Retina (tissue), 1 donor: ENCODE measurements at regions not wholly inside any gene's neighbourhood (a gene's known extent, or its start where the extent isn't known, plus 50 kb on each side); places are given as distances from the start of the nearest gene placed in this dataset.
A peak's percentile ranks its signal among the peaks of the same experiment; 100 is the strongest.
"Not testable (repeated sequence)": the region's sequence is repeated elsewhere in the genome, so short reads cannot be mapped to it uniquely, and the experiment has no call there.

Experiments
- DNase-seq: peaks from one replicate; pipeline ENCODE4 v3.0.0-alpha.2; 2016

DNA sequence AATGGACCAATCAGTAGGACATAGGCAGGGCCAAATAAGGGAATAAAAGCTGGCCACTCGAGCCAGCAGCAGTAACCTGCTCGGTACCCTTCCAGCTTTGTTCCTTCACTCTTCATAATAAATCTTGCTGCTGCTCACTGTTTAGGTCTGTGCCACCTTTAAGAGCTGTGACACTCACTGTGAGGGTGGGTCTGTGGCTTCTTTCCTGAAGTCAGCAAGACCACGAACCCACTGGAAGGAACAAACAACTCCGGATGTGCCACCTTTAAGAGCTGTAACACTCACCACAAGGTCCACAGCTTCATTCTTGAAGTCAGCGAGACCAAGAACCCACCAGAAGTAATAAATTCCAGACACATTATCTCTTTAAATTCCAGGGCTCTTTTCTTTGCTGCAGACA, 1922.3 kb upstream of the PCDH20 start:
- no peak for DNase-seq

- no peak for DNase-seq
Measured at GRCh38 chr13:63337041-63337440, 1921.4 kb upstream of the PCDH20 start.

DNA sequence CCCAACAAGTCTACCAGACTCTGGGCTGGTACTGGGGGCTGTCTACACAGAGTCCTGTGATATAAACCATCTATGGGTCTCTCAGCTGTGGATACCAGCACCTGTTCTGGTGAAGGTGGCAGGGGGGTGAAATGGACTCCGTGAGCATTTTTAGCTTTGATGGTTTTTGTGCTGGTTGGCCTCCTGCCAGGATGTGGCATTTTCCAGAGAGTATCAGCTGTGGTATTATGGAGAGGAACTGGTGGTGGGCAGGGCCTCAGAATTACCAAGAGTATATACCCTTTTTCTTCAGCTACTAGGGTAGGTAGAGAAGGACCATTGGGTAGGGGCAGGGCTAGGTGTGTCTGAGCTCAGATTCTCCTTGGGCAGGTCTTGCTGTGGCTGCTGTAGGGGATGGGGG, 1920.9 kb upstream of the PCDH20 start:
- no peak for DNase-seq

GRCh38 chr13:63327584-63327983, 1911.9 kb upstream of the PCDH20 start:
- DNase-seq, result no peak

DNA sequence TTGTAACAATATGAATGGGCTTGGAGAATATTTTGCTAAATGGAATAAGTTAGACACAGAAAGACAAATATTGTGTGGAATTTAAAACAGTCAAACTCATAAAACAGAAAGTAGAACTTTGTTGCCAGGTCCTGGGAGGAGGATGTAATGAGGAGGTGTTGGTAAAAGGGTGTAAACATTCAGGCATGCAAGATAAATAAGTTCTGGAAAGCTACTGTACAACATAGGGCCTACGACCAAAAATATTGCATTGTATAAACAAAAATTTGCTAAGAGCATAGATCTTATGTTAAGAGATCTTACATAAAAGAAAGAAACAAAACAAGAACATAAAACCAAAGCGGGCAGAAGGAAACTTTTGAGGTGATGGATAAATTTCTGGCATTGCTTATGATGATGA, 1907.8 kb upstream of the PCDH20 start:
- DNase-seq, result no peak

DNA sequence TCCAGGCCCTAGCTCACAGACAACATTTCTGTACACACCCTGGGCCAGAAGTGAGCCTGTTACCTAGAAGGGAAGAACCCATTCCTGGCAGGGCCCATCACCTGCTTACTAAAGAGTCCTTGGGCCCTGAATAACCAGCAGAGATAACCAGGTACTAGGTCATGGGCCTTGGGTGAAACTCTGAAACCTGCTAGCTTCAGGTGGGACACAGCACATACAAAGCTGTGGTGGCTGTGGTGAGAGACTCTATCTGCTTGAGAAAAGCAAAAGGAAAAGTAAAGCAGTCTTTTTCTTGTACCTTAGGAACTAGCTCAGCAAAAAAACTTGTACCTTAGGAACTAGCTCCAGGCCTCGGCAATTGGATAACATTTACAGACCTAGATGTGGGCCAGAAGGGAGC, 1895.9 kb upstream of the PCDH20 start:
- no peak for DNase-seq

DNA sequence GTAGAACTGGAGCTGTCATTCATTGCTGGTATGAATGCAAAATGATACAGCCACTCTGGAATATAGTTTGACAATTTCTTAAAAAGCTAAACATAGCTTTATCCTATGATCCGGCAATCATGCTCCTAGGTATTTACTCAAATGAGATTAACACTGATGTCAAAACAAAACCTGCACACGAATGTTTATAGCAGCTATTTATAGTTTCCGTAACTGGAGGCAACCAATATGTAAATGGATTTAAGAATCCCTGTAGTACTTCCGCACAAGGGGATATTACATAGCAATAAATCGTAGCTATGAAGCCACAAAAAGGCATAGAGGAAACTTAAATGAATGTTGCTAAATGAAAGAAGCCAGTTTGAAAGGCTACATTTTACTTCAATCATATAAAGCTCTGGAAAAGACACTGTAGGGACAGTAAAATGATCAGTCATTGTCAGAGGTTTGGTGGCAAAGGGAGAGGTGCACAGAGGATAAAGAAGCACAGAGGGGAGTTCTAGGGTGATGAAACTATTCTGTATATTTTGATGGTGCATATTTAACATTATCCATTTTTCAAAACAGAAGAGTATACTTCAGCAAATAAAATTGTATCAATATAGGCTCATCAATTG, 1893.0 kb upstream of the PCDH20 start:
- DNase-seq, result no peak

- no peak for DNase-seq
Measured at GRCh38 chr13:63307228-63307627, 1891.6 kb upstream of the PCDH20 start.

DNA sequence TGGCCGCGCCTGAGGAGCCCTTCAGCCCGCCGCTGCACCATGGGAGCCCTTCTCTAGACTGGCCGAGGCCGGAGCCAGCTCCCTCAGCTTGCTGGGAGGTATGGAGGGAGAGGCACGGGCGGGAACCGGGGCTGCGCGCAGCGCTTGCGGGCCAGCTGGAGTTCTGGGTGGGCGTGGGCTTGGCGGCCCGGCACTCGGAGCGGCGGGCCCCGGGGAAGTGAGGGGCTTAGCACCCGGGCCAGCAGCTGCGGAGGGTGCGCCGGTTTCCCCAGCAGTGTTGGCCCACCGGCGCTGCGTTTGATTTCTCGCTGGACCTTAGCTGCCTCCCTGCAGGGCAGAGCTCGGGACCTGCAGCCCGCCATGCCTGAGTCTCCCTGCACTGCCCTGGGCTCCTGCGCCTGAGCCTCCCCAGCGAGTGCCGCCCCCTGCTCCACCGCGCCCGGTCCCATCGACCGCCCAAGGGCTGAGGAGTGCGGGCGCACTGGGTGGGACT, 1890.0 kb upstream of the PCDH20 start:
- no peak for DNase-seq

GRCh38 chr13:63304497-63304896, 1888.8 kb upstream of the PCDH20 start:
- no peak for DNase-seq

- peak; percentile 2 for DNase-seq
Measured at GRCh38 chr13:63299866-63300394, 1884.3 kb upstream of the PCDH20 start.

DNA sequence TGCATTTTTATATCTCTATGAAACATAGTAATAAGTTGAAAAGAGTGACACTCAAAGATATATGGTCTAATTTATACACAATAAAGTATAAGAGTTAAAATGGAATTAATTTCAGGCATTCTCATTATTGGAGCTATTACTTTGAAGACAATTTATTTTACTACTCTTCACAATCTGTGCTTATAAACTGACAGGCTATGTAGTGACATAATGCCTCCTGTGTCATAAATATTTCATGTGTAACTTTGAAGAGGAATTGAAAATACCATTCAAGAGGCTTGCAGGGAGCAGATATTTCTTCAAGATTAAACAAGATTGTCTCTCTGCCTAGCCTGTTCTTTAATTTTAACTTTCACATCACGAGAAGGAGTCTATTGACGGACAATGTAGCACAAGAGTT, 1881.5 kb upstream of the PCDH20 start:
- peak; percentile 7 for DNase-seq

- no peak for DNase-seq
Measured at GRCh38 chr13:63291701-63292100, 1876.1 kb upstream of the PCDH20 start.

DNA sequence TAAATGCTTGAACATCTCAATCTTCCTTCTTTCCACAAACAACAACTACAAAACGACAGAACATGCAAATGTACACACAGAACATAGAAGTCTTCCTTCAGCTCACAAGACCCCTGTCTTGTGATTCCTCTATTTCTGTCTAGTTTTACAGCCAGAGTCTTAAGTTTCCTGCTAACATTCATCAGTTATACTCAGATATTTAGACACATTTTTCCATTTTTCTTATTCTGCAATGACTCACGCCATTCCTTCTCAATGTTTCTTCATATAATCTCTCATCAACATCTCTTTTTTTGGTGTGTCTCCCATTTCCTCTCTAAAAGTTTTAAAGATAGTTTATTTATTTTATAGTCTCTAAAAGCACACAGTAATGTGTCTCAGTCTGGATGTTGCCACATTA, 1872.9 kb upstream of the PCDH20 start:
- no peak for DNase-seq

DNA sequence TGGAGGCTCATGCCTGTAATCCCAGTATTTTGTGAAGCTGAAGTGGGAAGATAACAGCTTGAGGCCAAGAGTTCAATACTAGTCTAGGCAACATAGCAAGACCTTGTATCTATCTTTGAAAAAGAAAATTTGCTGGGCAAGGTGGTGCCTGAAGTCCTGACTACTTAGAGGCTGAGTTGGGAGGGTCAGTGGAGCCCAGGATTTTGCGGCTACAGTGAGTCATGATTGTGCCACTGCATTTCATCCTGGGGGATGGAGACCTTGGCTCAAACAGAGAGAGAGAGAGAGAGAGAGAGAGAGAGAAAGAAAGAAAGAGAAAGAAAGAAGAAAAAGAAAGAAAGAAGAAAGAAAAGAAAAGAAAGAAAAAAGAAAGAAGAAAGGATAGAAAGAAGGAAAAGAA, 1872.3 kb upstream of the PCDH20 start:
- DNase-seq, result no peak

DNA sequence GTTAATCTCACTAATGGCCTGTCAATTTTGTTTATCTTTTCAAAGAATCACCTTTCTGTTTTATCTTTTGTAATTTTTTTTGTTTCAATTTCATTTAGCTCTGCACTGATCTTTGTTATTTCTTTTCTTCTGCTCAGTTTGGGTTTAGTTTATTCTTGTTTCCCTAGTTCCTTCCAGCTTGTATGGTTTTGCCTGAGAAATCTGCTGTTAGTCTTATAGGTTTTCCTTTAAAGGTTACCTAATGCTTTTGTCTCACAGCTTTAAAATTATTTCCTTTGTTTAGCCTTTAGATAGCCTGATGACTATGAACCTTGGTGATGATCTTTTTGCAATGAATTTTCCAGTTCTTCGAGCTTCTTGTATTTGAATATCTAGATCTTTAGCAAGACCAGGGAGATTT, 1869.8 kb upstream of the PCDH20 start:
- DNase-seq, result no peak

- DNase-seq, result no peak
Measured at GRCh38 chr13:63279136-63279535, 1863.5 kb upstream of the PCDH20 start.

DNA sequence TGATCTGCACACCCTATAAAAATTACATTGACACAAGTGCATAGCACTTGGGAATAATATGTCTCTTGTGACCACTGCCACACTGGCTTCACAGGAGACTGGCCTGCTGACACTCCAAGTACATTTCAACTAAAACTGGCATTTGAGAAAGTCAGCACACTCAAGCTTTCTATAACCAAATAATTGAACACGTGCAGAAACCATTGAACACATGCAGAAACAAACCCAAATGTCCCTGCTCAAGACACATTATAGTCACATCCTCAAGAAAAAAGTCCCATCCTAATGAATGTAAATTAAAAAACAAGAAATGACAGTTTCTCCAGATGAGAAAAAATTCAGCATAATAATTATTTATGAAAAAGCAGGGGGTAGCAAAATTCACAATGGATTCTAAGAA, 1859.1 kb upstream of the PCDH20 start:
- no peak for DNase-seq

- DNase-seq, result no peak
Measured at GRCh38 chr13:63249411-63250187, 1834.0 kb upstream of the PCDH20 start.

DNA sequence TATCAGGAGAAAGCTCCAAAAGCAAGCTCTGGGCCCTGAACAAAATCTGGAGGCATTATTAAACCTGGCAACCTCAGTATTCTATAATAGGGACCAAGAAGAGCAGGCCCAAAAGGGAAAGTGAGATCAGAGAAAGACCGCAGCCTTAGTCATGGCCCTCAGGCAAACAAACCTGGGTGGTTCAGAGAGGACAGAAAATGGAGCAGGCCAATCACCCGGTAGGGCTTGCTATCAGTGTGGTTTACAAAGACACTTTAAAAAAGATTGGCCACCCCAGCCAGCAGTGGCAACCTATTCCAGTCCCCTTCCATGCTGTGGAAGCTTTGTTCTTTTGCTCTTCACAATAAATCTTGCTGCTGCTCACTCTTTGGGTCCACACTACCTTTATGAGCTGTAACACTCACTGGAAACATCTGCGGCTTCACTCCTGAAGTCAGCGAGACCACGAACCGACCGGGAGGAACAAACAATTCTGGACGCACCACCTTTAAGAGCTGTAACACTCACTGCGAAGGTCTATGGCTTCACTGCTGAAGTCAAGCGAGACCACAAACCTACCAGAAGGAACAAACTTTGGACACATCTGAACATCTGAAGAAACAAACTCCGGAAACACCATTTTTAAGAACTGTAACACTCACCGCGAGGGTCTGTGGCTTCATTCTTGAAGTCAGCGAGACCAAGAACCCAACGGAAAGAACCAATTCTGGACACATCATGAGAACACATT, 1821.2 kb upstream of the PCDH20 start:
- not testable (repeated sequence) for DNase-seq

GRCh38 chr13:63218596-63218995, 1802.9 kb upstream of the PCDH20 start:
- DNase-seq, result not testable (repeated sequence)

GRCh38 chr13:63209330-63210017, 1793.8 kb upstream of the PCDH20 start:
- no peak for DNase-seq

- no peak for DNase-seq
Measured at GRCh38 chr13:63208826-63209225, 1793.2 kb upstream of the PCDH20 start.
